ENCODE measurements at regions not wholly inside any gene's neighbourhood (a gene's known extent, or its start where the extent isn't known, plus 50 kb on each side); places are given as distances from the start of the nearest gene placed in this dataset.

DNA sequence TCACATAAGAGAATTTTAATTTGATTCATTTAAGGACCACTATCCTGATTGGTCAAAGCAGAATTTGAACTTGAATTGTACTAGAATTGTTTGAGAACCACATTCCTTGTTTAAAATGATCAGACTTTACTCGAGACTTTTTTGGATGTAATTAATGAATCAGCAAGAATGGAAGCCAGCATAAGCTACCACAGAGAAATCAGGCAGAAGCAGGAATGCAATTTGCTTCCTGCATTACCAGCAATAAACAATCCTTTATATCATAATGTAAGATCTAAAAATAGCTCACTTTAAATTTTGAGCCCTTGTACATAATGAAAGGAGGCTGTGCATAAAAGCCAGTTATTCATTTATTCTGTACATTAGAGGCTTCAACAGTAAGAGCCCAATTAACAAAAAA is 119.8 kb upstream of the BACE2 start:
- Histone ChIP-seq H3K4me2 (no peak overlapping the region), H3K4me1 (no peaks in the 10 kb centered on the region), H3K27me3 (no peaks in the 10 kb centered on the region), H3K9me3 (replicated peaks in 1 of 11) (no peaks in the 10 kb centered on the region), H3K9ac (no peak overlapping the region), H3K27ac (no peak overlapping the region), H3K4me3 (no peak overlapping the region), H3K36me3 (no peaks in the 10 kb centered on the region), H4K20me1 (no peaks in the 10 kb centered on the region)
- TF ChIP-seq Cebpa-rat (IDR thresholded peaks at IDR 0.05) = no peak

DNA sequence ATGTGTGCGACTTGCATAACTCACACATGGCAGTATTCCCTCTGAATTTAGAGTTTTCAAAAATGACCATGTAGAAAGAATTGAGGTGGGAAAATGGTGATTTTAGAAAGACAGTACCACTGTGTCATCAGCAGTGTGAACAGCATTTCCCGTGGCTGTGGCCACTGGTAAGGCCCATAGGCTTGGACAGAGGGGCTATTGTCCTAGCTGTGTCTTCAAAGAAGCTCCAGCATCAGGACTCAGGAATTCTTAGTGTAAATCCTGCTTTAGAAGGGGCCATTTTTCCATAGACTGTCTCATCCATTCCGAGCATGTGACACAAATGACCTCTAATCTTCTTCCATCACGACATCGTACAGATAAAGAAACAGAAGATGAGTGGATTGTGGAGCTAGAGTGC is 119.3 kb upstream of the BACE2 start:
- H4K20me1 ChIP-seq = no peaks in the 10 kb centered on the region
- no peaks in the 10 kb centered on the region for H3K9me3 ChIP-seq (replicated peaks in 1 of 11)
- no peak overlapping the region for H3K4me3 ChIP-seq
- no peak overlapping the region for H3K27ac ChIP-seq
- H3K27me3 ChIP-seq = no peaks in the 10 kb centered on the region
- H3K4me1 ChIP-seq = no peaks in the 10 kb centered on the region
- H3K36me3 ChIP-seq = no peaks in the 10 kb centered on the region
- no peak for TF ChIP-seq Cebpa-rat (IDR thresholded peaks at IDR 0.05)
- no peak overlapping the region for H3K4me2 ChIP-seq
- H3K9ac ChIP-seq = no peak overlapping the region

DNA sequence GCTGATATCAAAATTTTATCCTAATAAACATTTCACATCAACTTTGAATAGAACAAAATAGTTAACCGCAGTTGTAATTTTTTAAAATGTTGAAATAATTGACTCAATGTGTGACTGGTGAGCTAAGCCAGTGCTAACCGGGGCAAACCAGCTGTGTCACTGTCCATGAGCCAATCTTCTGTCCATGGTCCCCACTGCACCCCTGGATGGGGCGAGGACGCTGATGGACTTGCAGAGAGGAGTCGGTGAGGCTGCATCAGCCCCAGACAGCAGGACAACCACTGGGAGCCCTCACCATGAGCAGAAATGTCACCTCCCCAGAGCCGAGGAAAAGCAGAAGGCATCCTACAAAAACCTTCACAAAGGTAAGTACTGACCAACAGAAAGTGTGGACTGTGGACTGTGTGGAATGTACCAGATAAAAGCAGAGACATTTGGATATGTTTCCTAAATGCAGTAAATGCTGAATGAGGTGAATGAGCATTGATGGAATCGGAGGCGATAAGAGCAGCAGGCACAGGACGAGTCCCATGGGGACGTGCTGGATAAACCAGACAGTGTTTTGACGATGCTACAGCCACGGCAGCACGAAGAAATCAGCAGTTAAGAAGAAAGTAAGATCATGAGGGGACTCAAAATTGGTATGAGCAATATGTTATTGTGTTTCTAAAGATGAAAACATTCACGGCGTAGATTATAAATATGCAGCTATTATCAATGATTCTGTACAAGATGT is 115.0 kb upstream of the BACE2 start:
- no peak overlapping the region for H3K4me3 ChIP-seq
- H3K4me2 ChIP-seq = no peak overlapping the region
- H3K27ac ChIP-seq = no peak overlapping the region
- H3K9ac ChIP-seq = no peak overlapping the region
- no peaks in the 10 kb centered on the region for H3K36me3 ChIP-seq
- H3K9me3 ChIP-seq (replicated peaks in 1 of 11) = no peaks in the 10 kb centered on the region
- no peaks in the 10 kb centered on the region for H3K27me3 ChIP-seq
- no peak for TF ChIP-seq Cebpa-rat (IDR thresholded peaks at IDR 0.05)
- H3K4me1 ChIP-seq = no peaks in the 10 kb centered on the region
- no peaks in the 10 kb centered on the region for H4K20me1 ChIP-seq

DNA sequence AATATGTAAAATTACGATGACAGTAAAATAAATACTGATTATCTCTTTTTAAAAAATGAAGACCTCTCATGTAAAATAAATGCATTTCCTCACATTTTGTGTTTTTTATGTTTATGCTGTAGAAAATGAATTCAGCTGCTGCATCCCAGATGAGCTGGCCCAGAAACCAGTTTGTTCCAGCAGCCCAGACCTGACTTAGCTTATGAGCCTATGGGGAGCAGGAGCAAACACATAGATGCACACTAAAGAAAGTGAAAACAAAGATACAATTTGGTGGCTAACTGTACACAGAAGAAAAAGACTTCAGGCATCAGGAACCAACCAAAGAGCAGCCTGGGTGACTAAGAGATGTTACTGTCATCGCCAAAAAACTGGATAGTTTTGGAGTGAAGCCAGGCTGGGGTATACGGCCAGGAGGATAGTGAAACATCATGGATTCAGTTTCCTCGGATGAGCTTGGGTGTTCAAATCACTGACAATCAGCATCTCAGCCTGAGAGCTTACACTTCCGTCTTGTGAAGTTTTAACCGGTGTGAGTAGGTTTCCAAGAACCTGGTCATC is 113.9 kb upstream of the BACE2 start:
- H3K27ac ChIP-seq = no peak overlapping the region
- H3K9ac ChIP-seq = no peak overlapping the region
- no peak overlapping the region for H3K4me2 ChIP-seq

DNA sequence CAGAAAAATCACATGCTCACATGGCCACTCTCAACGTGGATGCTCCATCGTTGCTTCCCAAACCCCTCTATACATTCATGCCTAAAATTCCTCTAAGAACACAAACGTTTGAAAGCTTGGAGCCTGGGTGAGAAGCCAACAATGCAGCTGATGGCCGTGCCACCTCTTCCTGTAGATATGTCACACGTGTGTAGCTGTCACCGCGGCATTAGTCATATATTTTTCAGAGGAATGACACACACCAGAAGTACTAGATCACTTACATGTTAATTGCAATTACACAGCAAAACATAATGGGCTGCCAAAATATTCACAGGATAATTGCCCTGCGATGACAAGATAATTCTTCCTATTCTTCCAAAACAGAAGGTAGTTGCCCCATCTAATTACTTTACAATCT is 112.7 kb upstream of the BACE2 start:
- Histone ChIP-seq H3K4me3 (no peak overlapping the region), H3K36me3 (no peaks in the 10 kb centered on the region), H3K4me2 (no peak overlapping the region), H3K27me3 (no peaks in the 10 kb centered on the region), H3K9ac (no peak overlapping the region), H3K4me1 (no peaks in the 10 kb centered on the region), H3K9me3 (replicated peaks in 1 of 11) (no peaks in the 10 kb centered on the region; a peak in 3 of 22 replicates), H4K20me1 (no peaks in the 10 kb centered on the region), H3K27ac (no peak overlapping the region)
- no peak for TF ChIP-seq Cebpa-rat (IDR thresholded peaks at IDR 0.05)

More for the DNA sequence above, 113.9 kb upstream of the BACE2 start:
- H3K4me1 ChIP-seq = no peaks in the 10 kb centered on the region
- H3K4me3 ChIP-seq = no peak overlapping the region
- H3K27me3 ChIP-seq = no peaks in the 10 kb centered on the region
- H3K36me3 ChIP-seq = no peaks in the 10 kb centered on the region
- TF ChIP-seq Cebpa-rat (IDR thresholded peaks at IDR 0.05) = no peak
- H4K20me1 ChIP-seq = no peaks in the 10 kb centered on the region
- no peaks in the 10 kb centered on the region; a peak in 2 of 22 replicates for H3K9me3 ChIP-seq (replicated peaks in 1 of 11)

DNA sequence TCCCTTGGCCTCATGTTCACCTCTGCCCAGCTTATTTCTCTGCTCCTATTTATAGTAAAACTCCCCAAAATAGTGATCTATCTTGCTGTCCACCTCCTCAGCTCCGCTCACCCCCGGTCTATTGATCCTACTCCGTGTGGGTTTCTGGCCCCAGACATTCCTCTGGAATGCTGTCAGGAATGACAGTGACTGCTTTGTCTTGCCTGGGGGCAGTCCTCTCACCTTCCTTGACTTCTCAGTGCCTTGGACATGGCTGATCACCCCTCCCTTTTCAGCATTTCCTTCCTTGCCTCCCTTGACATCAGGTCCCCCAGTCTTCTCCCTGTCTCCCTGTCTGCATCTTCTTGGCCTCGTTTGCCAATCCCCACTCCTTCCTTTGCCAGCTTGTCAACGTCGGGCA is 108.1 kb upstream of the BACE2 start:
- Histone ChIP-seq H3K4me2 (no peak overlapping the region), H3K36me3 (no peaks in the 10 kb centered on the region), H4K20me1 (no peaks in the 10 kb centered on the region), H3K27ac (no peak overlapping the region), H3K4me3 (no peak overlapping the region), H3K9me3 (replicated peaks in 1 of 11) (no peaks in the 10 kb centered on the region; a peak in 3 of 22 replicates), H3K27me3 (no peaks in the 10 kb centered on the region), H3K9ac (no peak overlapping the region), H3K4me1 (no peaks in the 10 kb centered on the region)
- no peak for TF ChIP-seq Cebpa-rat (IDR thresholded peaks at IDR 0.05)

DNA sequence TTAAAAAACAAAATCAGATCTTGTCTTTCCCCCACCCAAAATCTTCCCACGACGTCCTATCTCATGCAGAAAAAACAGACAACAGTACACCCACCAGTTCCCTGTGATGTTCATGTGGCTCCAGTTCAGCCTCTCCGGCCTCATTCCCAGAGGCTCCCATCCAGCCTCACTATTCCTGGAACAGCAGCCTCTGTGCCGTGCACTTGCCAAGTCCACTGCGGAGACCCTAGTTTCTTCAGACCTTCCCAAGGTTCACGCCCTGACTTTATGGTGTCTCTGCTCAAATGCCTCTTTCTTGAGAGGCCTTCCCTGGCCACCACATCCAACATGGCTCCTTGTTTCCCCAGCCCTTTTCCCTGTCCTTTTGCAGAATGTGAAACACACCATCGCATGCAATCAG is 106.3 kb upstream of the BACE2 start:
- Histone ChIP-seq H3K9me3 (replicated peaks in 1 of 11) (no peaks in the 10 kb centered on the region; a peak in 3 of 22 replicates), H3K4me1 (no peaks in the 10 kb centered on the region), H3K4me3 (no peak overlapping the region), H3K27me3 (no peaks in the 10 kb centered on the region), H3K4me2 (no peak overlapping the region), H3K9ac (no peak overlapping the region), H3K36me3 (no peaks in the 10 kb centered on the region), H3K27ac (no peak overlapping the region), H4K20me1 (no peaks in the 10 kb centered on the region)
- TF ChIP-seq Cebpa-rat (IDR thresholded peaks at IDR 0.05) = no peak

DNA sequence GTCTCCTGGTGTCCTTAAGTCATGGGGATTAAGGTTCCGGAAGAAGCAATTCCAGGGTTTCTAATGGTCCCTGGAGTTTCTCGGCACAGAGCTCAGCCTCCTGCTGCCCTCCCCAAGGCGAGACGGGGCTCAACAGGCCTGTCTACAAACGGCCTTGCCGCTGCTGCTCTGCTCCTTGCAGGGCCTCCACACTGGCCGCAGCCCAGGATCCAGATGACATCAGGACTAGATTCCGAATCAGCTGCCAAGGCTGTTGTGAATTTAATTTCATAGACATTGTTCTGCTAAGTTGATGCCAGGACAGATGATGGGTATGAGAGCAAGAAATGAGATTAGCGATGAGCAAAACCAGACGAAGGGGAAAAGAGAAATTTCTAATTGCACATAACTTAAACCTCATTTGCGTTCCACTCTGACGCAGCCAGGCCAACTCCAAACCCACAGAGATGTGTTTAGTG is 103.6 kb upstream of the BACE2 start:
- no peak overlapping the region for H3K27ac ChIP-seq
- no peak overlapping the region for H3K4me2 ChIP-seq
- H3K4me3 ChIP-seq = no peak overlapping the region
- peaks cover 11 to 19% (median 15%) of the 10 kb centered on the region in 10 experiments for H3K4me1 ChIP-seq
- H3K36me3 ChIP-seq = no peaks in the 10 kb centered on the region
- no peaks in the 10 kb centered on the region for H4K20me1 ChIP-seq
- H3K9me3 ChIP-seq (replicated peaks in 1 of 11) = no peaks in the 10 kb centered on the region; a peak in 1 of 22 replicates
- no peaks in the 10 kb centered on the region for H3K27me3 ChIP-seq
- TF ChIP-seq Cebpa-rat (IDR thresholded peaks at IDR 0.05) = no peak
- no peak overlapping the region for H3K9ac ChIP-seq

DNA sequence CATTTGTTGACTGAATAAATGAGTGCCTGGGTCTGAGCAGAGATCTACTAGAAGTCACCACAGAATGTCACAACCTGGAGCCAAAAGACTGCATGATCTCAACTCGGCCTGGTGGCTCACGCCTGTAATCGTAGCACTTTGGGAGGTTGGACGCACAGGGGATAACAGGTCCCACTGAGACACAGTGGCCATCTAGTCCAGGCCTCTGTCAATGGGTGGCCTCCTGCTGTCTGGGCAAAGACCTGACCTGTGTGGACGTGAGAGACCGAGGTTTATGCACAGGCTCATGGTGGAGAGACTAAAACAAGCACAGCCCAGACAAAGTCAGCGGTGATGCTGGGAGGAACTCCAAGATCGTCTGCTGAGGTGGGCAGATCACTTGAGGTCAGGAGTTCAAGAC is 103.0 kb upstream of the BACE2 start:
- H3K4me3 ChIP-seq = no peak overlapping the region
- no peak for TF ChIP-seq Cebpa-rat (IDR thresholded peaks at IDR 0.05)
- no peaks in the 10 kb centered on the region for H3K27me3 ChIP-seq

DNA sequence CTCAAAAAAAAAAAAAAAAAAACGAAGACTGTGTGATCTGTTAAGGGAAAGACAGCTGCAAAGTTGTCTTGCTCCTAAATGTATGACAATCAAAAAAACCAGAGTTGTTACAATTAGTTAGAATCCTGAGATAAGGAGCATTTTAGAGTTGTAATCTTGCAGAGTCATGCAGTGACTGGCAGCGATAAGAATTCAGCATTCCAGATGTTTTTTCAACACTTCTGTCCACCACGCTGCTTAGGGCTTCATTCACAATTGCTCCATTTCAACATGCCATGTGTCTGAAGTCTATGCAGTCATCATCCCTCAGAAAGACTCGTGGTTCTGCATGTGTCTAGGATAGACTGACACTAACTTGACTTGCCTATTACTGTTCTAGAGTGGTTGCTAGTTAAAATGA is 102.4 kb upstream of the BACE2 start:
- TF ChIP-seq Cebpa-rat (IDR thresholded peaks at IDR 0.05) = no peak
- Histone ChIP-seq H3K4me3 (no peak overlapping the region), H3K9ac (no peak overlapping the region), H3K4me2 (no peak overlapping the region), H3K27me3 (no peaks in the 10 kb centered on the region), H3K9me3 (replicated peaks in 1 of 11) (no peaks in the 10 kb centered on the region), H3K36me3 (no peaks in the 10 kb centered on the region), H3K4me1 (peaks cover 11 to 30% (median 20%) of the 10 kb centered on the region in 10 experiments), H4K20me1 (no peaks in the 10 kb centered on the region), H3K27ac (no peak overlapping the region)

More for the DNA sequence above, 103.0 kb upstream of the BACE2 start:
- Histone ChIP-seq H3K4me2 (no peak overlapping the region), H3K9me3 (replicated peaks in 1 of 11) (no peaks in the 10 kb centered on the region), H3K27ac (no peak overlapping the region), H4K20me1 (no peaks in the 10 kb centered on the region), H3K36me3 (no peaks in the 10 kb centered on the region), H3K4me1 (peaks cover 11 to 24% (median 17%) of the 10 kb centered on the region in 10 experiments), H3K9ac (no peak overlapping the region)
